HepG2 (cell line): ENCODE measurements at regions not wholly inside any gene's neighbourhood (a gene's known extent, or its start where the extent isn't known, plus 50 kb on each side); places are given as distances from the start of the nearest gene placed in this dataset.

Experiments
- BATF2 ChIP-seq: sonication (generic); formaldehyde crosslinking; IDR thresholded peaks from 2 replicates; pipeline ENCODE4 v1.8.0; 2022; ENCODE audit warnings: mild to moderate bottlenecking, missing genetic modification reagents, moderate library complexity
- BCL6 ChIP-seq: IDR thresholded peaks from 2 replicates; pipeline ENCODE4 v1.6.1; 2016; ENCODE audit warnings: missing genetic modification reagents, missing compliant biosample characterization
- CBX2 ChIP-seq, 2 experiments: fragments of 200-600 bp in 1 of 2; sonication (generic); formaldehyde crosslinking in 1 of 2; IDR thresholded peaks; 2 replicates each; pipeline versions ENCODE4 v1.7.0 to v1.8.1; 2018 to 2022; ENCODE audit warnings: low read depth in 2 of 2, low read length in 1 of 2, mild to moderate bottlenecking in 1 of 2, missing genetic modification reagents in 1 of 2
- CTCF ChIP-seq: sonication (generic); formaldehyde crosslinking; IDR thresholded peaks from 2 replicates; pipeline ENCODE4 v1.5.0; 2020; ENCODE audit warnings: mild to moderate bottlenecking, missing genetic modification reagents, moderate library complexity
- FOXA3 ChIP-seq: IDR thresholded peaks from 2 replicates; pipeline ENCODE4 v1.6.1; 2016; ENCODE audit warnings: missing genetic modification reagents, missing compliant biosample characterization
- FOXP4 ChIP-seq: sonication (generic); formaldehyde crosslinking; IDR thresholded peaks from 2 replicates; pipeline ENCODE4 v1.4.0; 2020; ENCODE audit warnings: missing genetic modification reagents
- HDAC1 ChIP-seq: sonication (generic); formaldehyde crosslinking; IDR thresholded peaks from 2 replicates; pipeline ENCODE4 v1.5.1; 2020; ENCODE audit warnings: mild to moderate bottlenecking, missing genetic modification reagents
- JUND ChIP-seq: sonication (generic); formaldehyde crosslinking; IDR thresholded peaks from 2 replicates; pipeline ENCODE4 v1.8.0; 2022; ENCODE audit warnings: mild to moderate bottlenecking, missing genetic modification reagents
- NFE2L1 ChIP-seq: sonication (generic); formaldehyde crosslinking; IDR thresholded peaks from 2 replicates; pipeline ENCODE4 v1.4.0; 2020; ENCODE audit warnings: missing genetic modification reagents, mild to moderate bottlenecking, borderline replicate concordance
- PRPF4 ChIP-seq: fragments of 200-400 bp; formaldehyde crosslinking; IDR thresholded peaks from 2 replicates; pipeline ENCODE4 v1.6.1; 2016; ENCODE audit warnings: low read length, low read depth; ENCODE audit not compliant: poor library complexity, severe bottlenecking
- SMC3 ChIP-seq: IDR thresholded peaks from 2 replicates; pipeline ENCODE4 v1.6.1; 2011; ENCODE audit warnings: low read length, improper control_type of control experiment
- TEAD3 ChIP-seq: optimal IDR thresholded peaks from 2 replicates; pipeline ENCODE3; 2016; ENCODE audit warnings: borderline replicate concordance
- XBP1 ChIP-seq: sonication (generic); formaldehyde crosslinking; IDR thresholded peaks from 2 replicates; pipeline ENCODE4 v1.5.0; 2020; ENCODE audit warnings: missing genetic modification reagents
- ZFP36 ChIP-seq: fragments of 150-350 bp; IDR thresholded peaks from 2 replicates; pipeline ENCODE4 v1.6.1; 2018; ENCODE audit warnings: borderline replicate concordance, low read length, low read depth; ENCODE audit not compliant: partially characterized antibody
- ZKSCAN8 ChIP-seq: IDR thresholded peaks from 2 replicates; pipeline ENCODE4 v1.6.1; 2016; ENCODE audit warnings: borderline replicate concordance, missing genetic modification reagents, missing compliant biosample characterization
- ZNF543 ChIP-seq: sonication (generic); formaldehyde crosslinking; IDR thresholded peaks from 2 replicates; pipeline ENCODE4 v1.4.0; 2020; ENCODE audit warnings: mild to moderate bottlenecking, missing genetic modification reagents
- ZNF577 ChIP-seq: sonication (generic); formaldehyde crosslinking; IDR thresholded peaks from 2 replicates; pipeline ENCODE4 v1.4.0; 2020; ENCODE audit warnings: mild to moderate bottlenecking, low read depth, missing genetic modification reagents, borderline replicate concordance
- ZNF589 ChIP-seq: sonication (generic); formaldehyde crosslinking; conservative IDR thresholded peaks from 2 replicates; pipeline ENCODE4 v1.8.0; 2022; ENCODE audit warnings: mild to moderate bottlenecking, moderate library complexity, missing genetic modification reagents
- TF ChIP-seq, protein P1 (sequence below): sonication (generic); formaldehyde crosslinking; IDR thresholded peaks from 2 replicates; pipeline ENCODE4 v1.8.1; 2023; ENCODE audit warnings: mild to moderate bottlenecking, missing genetic modification reagents, borderline replicate concordance
- TF ChIP-seq, protein P2 (sequence below): IDR thresholded peaks from 2 replicates; pipeline ENCODE4 v1.6.1; 2016; ENCODE audit warnings: missing compliant biosample characterization, missing genetic modification reagents, borderline replicate concordance
- TF ChIP-seq, protein P3 (sequence below): sonication (generic); formaldehyde crosslinking; IDR thresholded peaks from 2 replicates; pipeline ENCODE4 v1.5.0; 2020; ENCODE audit warnings: missing genetic modification reagents

DNA sequence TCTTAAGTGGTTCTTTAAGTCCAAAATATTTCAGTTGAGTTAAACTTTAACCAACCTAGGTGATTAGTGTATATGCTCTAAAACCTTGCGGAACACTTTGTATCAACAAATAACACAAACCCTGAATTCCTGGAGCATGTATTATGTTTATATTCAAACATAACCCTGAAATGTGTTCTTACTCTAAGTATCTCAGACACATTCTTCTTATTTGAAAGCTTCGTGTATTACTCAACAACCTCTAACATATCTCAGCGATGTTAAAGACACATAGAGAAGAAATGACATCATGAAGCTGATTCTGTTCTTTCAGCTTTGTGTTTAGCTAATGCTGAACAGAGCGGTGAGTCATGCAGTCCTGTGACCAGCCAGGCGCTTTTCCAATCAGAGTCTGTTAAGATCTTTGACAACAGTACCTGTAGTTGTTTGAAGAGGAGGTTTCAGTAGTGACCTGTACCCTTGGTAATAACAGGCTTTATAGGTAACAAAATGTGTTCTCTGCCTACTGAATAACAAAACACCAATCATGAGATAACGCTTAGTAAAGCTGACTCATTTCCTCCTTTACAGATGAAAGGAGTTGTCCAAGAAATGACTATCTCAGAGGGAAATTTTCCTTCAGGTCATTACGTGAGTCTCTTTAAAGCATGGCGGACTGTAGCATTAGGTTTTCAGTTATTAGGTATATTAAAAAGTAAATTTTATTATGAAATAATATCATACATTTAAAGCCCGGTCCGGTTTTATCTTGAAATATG is 67.3 kb upstream of the KLF6 start (continued):
- TF ChIP-seq CTCF (CRISPR knock-in tag) (no peak), ZKSCAN8 (peak; percentile 81; the same call in 1 of the 2 replicates), FOXA3 (CRISPR knock-in tag) (peak; percentile 85), HDAC1 (CRISPR knock-in tag) (peak; percentile 50; the same call in 1 of the 2 replicates), BCL6 (CRISPR knock-in tag) (peak; percentile 77), ZNF543 (CRISPR knock-in tag) (no peak), BATF2 (CRISPR knock-in tag) (no peak), TEAD3 (CRISPR knock-in tag) (peak; percentile 87), ZNF589 (CRISPR knock-in tag) (no peak), ZNF577 (CRISPR knock-in tag) (no peak), SMC3 (no peak), NFE2L1 (CRISPR knock-in tag) (no peak), XBP1 (CRISPR knock-in tag) (no peak), FOXP4 (CRISPR knock-in tag) (peak; percentile 90), CBX2 (IDR thresholded peaks at IDR 0.05; ENCODE audit: low read depth, low read length) (no peak), CBX2 (CRISPR knock-in tag; IDR thresholded peaks at IDR 0.05; ENCODE audit: low read depth) (no peak), PRPF4 (no peak), ZFP36 (no peak), JUND (CRISPR knock-in tag) (peak; percentile 92)
- TF ChIP-seq, protein P1, sequence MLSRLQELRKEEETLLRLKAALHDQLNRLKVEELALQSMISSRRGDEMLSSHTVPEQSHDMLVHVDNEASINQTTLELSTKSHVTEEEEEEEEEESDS (CRISPR knock-in tag) = no peak
- TF ChIP-seq, protein P2, sequence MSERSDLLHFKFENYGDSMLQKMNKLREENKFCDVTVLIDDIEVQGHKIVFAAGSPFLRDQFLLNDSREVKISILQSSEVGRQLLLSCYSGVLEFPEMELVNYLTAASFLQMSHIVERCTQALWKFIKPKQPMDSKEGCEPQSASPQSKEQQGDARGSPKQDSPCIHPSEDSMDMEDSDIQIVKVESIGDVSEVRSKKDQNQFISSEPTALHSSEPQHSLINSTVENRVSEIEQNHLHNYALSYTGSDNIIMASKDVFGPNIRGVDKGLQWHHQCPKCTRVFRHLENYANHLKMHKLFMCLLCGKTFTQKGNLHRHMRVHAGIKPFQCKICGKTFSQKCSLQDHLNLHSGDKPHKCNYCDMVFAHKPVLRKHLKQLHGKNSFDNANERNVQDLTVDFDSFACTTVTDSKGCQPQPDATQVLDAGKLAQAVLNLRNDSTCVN = no peak
- TF ChIP-seq, protein P3, sequence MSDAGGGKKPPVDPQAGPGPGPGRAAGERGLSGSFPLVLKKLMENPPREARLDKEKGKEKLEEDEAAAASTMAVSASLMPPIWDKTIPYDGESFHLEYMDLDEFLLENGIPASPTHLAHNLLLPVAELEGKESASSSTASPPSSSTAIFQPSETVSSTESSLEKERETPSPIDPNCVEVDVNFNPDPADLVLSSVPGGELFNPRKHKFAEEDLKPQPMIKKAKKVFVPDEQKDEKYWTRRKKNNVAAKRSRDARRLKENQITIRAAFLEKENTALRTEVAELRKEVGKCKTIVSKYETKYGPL (CRISPR knock-in tag) = no peak
